ENCODE measurements at regions not wholly inside any gene's neighbourhood (a gene's known extent, or its start where the extent isn't known, plus 50 kb on each side); places are given as distances from the start of the nearest gene placed in this dataset.

DNA sequence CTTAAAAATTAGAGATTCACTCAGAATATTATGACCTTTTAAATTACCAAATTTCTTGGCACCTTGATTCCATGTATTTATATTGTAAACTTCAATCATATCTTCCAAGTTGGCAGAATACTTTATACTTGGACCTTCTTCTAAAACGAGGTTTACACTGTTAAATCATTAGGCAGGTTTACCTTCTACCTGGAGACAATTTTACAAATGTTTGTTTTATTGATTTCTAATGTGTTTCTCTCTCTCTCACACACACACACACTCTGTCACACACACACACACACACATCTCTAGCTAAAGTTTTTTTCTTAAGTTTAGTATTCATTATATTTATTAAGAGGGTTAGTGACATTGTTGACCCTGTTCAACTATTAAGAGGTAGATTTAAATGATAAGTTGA lies 1155.6 kb downstream of the NSUN3 start (continued):
- TF ChIP-seq SIN3A (conservative IDR thresholded peaks at IDR 0.05 in 1 of 2, IDR thresholded peaks at IDR 0.05 in 1 of 2; ENCODE audit: low read depth in 1 of 2, low read length in 2 of 2) (no peak), KDM4A (IDR thresholded peaks at IDR 0.05; ENCODE audit: low read depth, low read length, severe bottlenecking) (no peak), TAF7 (optimal IDR thresholded peaks at IDR 0.05; ENCODE audit: borderline replicate concordance, low read depth, low read length) (no peak), YY1 (IDR thresholded peaks at IDR 0.05; ENCODE audit: low read depth, low read length) (no peak), CEBPB (IDR thresholded peaks at IDR 0.05; ENCODE audit: low read depth, low read length) (no peak), GTF2F1 (IDR thresholded peaks at IDR 0.05; ENCODE audit: borderline replicate concordance, low read depth, low read length) (no peak)

All from H1 (cell line).